ENCODE measurements at regions not wholly inside any gene's neighbourhood (a gene's known extent, or its start where the extent isn't known, plus 50 kb on each side); places are given as distances from the start of the nearest gene placed in this dataset.

- TF ChIP-seq POLR2A (IDR thresholded peaks at IDR 0.05) (no peak), CTCF (IDR thresholded peaks at IDR 0.05 in 8 of 11, conservative IDR thresholded peaks at IDR 0.05 in 3 of 11) (no peak), POLR2AphosphoS5 (IDR thresholded peaks at IDR 0.05) (no peak)
Measured at GRCh38 chr1:219105893-219106292, 67.8 kb upstream of the LYPLAL1 start.
